B cell (primary cell): ENCODE measurements at regions not wholly inside any gene's neighbourhood (a gene's known extent, or its start where the extent isn't known, plus 50 kb on each side); places are given as distances from the start of the nearest gene placed in this dataset.
"Not testable (repeated sequence)": the region's sequence is repeated elsewhere in the genome, so short reads cannot be mapped to it uniquely, and the experiment has no call there.

ENCODE experiments used
- ATAC-seq: fragments of 200-7000 bp; cut with Tn5 transposase; one replicate; pipeline ENCODE4 v1.10.0; 2021; ENCODE audit warnings: low read depth, mild to moderate bottlenecking, moderate number of reproducible peaks, moderate library complexity
- CTCF ChIA-PET: fragments of 350-600 bp; sonication (Branson Sonifier 250); formaldehyde crosslinking; loops from one replicate; lab custom pipeline; 2021; ENCODE audit warnings: antibody characterized with exemption, inconsistent platforms; lab: Charles Lee
- POLR2A ChIA-PET: fragments of 350-600 bp; sonication (Branson Sonifier 250); formaldehyde crosslinking; loops from one replicate; lab custom pipeline; 2021; ENCODE audit warnings: antibody characterized with exemption; lab: Charles Lee
- DNase-seq: peaks from one replicate; pipeline ENCODE4 v3.0.0; 2013
- H2AFZ ChIP-seq: 2 replicates; pipeline ENCODE4 v1.6.1; 2012; ENCODE audit warnings: mild to moderate bottlenecking, low read depth, low read length; ENCODE audit not compliant: insufficient read depth, poor library complexity, severe bottlenecking
- H3K27ac ChIP-seq, 2 donors: 1 replicate in 1 of 2; 2 replicates in 1 of 2; pipeline ENCODE4 v1.5.1; 2012 to 2013; ENCODE audit warnings: low read length in 2 of 2, mild to moderate bottlenecking in 2 of 2, moderate library complexity in 1 of 2
- H3K27me3 ChIP-seq, 4 experiments: fragments of 200-600 bp in 1 of 4; sonication (generic) in 1 of 4; replicated peaks in 1 of 4; 1 replicate in 2 of 4; 2 replicates in 2 of 4; pipeline versions ENCODE4 v1.6.1 to v1.7.0; 2013 to 2016; ENCODE audit warnings: low read length in 3 of 4, mild to moderate bottlenecking in 2 of 4, mixed read lengths in 1 of 4, moderate library complexity in 1 of 4; ENCODE audit not compliant: insufficient read depth in 4 of 4, control insufficient read depth in 3 of 4; ENCODE audit errors: control extremely low read depth in 1 of 4
- H3K36me3 ChIP-seq, 2 experiments: replicated peaks in 1 of 2; 1 replicate in 1 of 2; 2 replicates in 1 of 2; pipeline versions ENCODE4 v1.6.1 to v1.7.1; 2013; ENCODE audit warnings: low read length in 1 of 2; ENCODE audit not compliant: insufficient read depth in 2 of 2, control insufficient read depth in 1 of 2; ENCODE audit errors: control extremely low read depth in 1 of 2, extremely low read depth in 1 of 2
- H3K4me1 ChIP-seq, 2 donors: fragments of 200-600 bp in 1 of 2; sonication (generic) in 1 of 2; 1 replicate in 1 of 2; 2 replicates in 1 of 2; pipeline versions ENCODE4 v1.5.1 to v1.6.1; 2013 to 2017; ENCODE audit warnings: low read length in 2 of 2; ENCODE audit not compliant: control insufficient read depth in 2 of 2, insufficient read depth in 2 of 2
- H3K4me2 ChIP-seq: replicated peaks from 2 replicates; pipeline ENCODE3; 2012; ENCODE audit warnings: mild to moderate bottlenecking, low read depth, low read length; ENCODE audit not compliant: poor library complexity, severe bottlenecking
- H3K4me3 ChIP-seq, 5 experiments: fragments of 200-600 bp in 1 of 5; sonication (generic) in 1 of 5; 1 replicate in 3 of 5; 2 replicates in 2 of 5; pipeline versions ENCODE4 v1.5.1 to v1.7.0; 2011 to 2016; ENCODE audit warnings: low read length in 4 of 5, mild to moderate bottlenecking in 4 of 5, low read depth in 2 of 5, control low read depth in 1 of 5, moderate library complexity in 1 of 5; ENCODE audit not compliant: insufficient read depth in 1 of 5; ENCODE audit errors: control extremely low read depth in 1 of 5, extremely low read depth in 1 of 5
- H3K79me2 ChIP-seq: fragments of 200-600 bp; sonication (generic); one replicate; pipeline ENCODE4 v1.6.0; 2016; ENCODE audit warnings: low read length; ENCODE audit not compliant: control insufficient read depth, insufficient read depth
- H3K9ac ChIP-seq: fragments of 200-600 bp; sonication (generic); 2 replicates; pipeline ENCODE4 v1.6.1; 2017; ENCODE audit warnings: mild to moderate bottlenecking, low read length, moderate library complexity
- H3K9me3 ChIP-seq, 3 donors: one replicate each; pipeline versions ENCODE4 v1.6.1 to v1.7.1; 2013; ENCODE audit warnings: low read length in 2 of 3; ENCODE audit not compliant: control insufficient read depth in 2 of 3, insufficient read depth in 1 of 3; ENCODE audit errors: control extremely low read depth in 1 of 3
- H4K20me1 ChIP-seq: 2 replicates; pipeline ENCODE4 v1.6.0; 2012; ENCODE audit warnings: mild to moderate bottlenecking, low read length; ENCODE audit not compliant: insufficient read depth, control insufficient read depth, poor library complexity, severe bottlenecking
- H3K27ac Mint-ChIP-seq: one replicate; pipeline ENCODE4 v1.8.0; 2021; ENCODE audit warnings: mixed read lengths
- H3K27me3 Mint-ChIP-seq: one replicate; pipeline ENCODE4 v1.8.0; 2021; ENCODE audit warnings: mixed read lengths
- H3K4me1 Mint-ChIP-seq: one replicate; pipeline ENCODE4 v1.8.0; 2021; ENCODE audit warnings: mixed read lengths
- H3K4me3 Mint-ChIP-seq: one replicate; pipeline ENCODE4 v1.8.0; 2021; ENCODE audit warnings: mixed read lengths
- H3K9me3 Mint-ChIP-seq: one replicate; pipeline ENCODE4 v1.8.0; 2022; ENCODE audit warnings: mixed read lengths; ENCODE audit not compliant: insufficient read depth
- WGBS: methylation state at CpG from one replicate; pipeline ENCODE4 v1.1.5; 2013; ENCODE audit warnings: missing lambda C conversion rate; ENCODE audit not compliant: insufficient coverage; 5-methylcytosine and 5-hydroxymethylcytosine counted together
- intact Hi-C: fragments of 100-400 bp; cut with micrococcal nuclease; formaldehyde crosslinking; loops from one replicate; pipeline ENCODE4 v1.10.0; 2022

DNA sequence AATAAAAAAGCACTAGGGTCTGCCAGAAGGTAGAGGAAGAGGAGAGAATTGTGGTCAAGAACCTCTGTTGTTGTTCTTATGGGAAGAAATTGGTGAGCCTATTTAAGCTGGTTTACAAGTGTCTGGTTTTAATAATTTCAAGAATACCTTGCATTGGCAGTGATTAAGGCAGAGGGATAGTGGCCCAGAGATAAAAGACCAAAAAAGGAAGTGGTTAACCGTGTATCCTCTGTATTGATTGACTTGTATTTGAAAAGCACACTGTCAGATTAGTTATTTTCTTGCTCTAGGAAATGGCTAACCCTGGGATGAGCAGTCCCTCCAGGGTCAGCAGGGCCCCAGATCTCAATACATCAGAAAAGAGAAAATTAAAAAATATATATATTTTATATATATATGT, 190.1 kb downstream of the SPIN4 start:
- H4K20me1 ChIP-seq, CTCF ChIA-PET, POLR2A ChIA-PET, H3K27ac ChIP-seq, H3K4me3 ChIP-seq, H3K27me3 Mint-ChIP-seq, H3K9me3 Mint-ChIP-seq, H3K4me2 ChIP-seq, H3K9me3 ChIP-seq, H3K4me1 Mint-ChIP-seq, intact Hi-C loops, H3K27me3 ChIP-seq, H3K9ac ChIP-seq, H3K36me3 ChIP-seq, H3K4me1 ChIP-seq, H3K27ac Mint-ChIP-seq, H3K79me2 ChIP-seq, H3K4me3 Mint-ChIP-seq, H2AFZ ChIP-seq, DNase-seq, ATAC-seq: not testable (repeated sequence)
- no CpG with 5 or more reads among the region's 1 CpG for WGBS

- H3K4me1 ChIP-seq, intact Hi-C loops, DNase-seq, H3K9ac ChIP-seq, ATAC-seq, H3K27ac ChIP-seq, H3K27me3 Mint-ChIP-seq, H3K4me3 ChIP-seq, POLR2A ChIA-PET, H4K20me1 ChIP-seq, CTCF ChIA-PET, H2AFZ ChIP-seq, H3K4me2 ChIP-seq, H3K27ac Mint-ChIP-seq, H3K27me3 ChIP-seq, H3K9me3 Mint-ChIP-seq, H3K4me1 Mint-ChIP-seq, H3K4me3 Mint-ChIP-seq, H3K79me2 ChIP-seq, H3K9me3 ChIP-seq, H3K36me3 ChIP-seq: not testable (repeated sequence)
- WGBS, result no CpG with 5 or more reads among the region's 1 CpG
Measured at GRCh38 chrX:63160340-63160739, 190.8 kb downstream of the SPIN4 start.

GRCh38 chrX:63145526-63145925, 205.6 kb downstream of the SPIN4 start:
- DNase-seq, H3K9me3 ChIP-seq, H3K4me2 ChIP-seq, H3K4me1 ChIP-seq, H3K27me3 Mint-ChIP-seq, H3K4me3 Mint-ChIP-seq, H3K36me3 ChIP-seq, H3K79me2 ChIP-seq, H3K27me3 ChIP-seq, H3K27ac Mint-ChIP-seq, H3K9ac ChIP-seq, H3K4me3 ChIP-seq, H3K9me3 Mint-ChIP-seq, ATAC-seq, POLR2A ChIA-PET, H3K27ac ChIP-seq, intact Hi-C loops, CTCF ChIA-PET, H2AFZ ChIP-seq, H4K20me1 ChIP-seq, H3K4me1 Mint-ChIP-seq: not testable (repeated sequence)
- WGBS, result no CpG with 5 or more reads among the region's 10 CpGs

- H4K20me1 ChIP-seq, DNase-seq, POLR2A ChIA-PET, H3K9me3 ChIP-seq, H3K4me1 ChIP-seq, H3K4me3 Mint-ChIP-seq, H3K9ac ChIP-seq, CTCF ChIA-PET, ATAC-seq, H3K4me2 ChIP-seq, H3K9me3 Mint-ChIP-seq, H3K27ac ChIP-seq, H3K79me2 ChIP-seq, H3K27me3 ChIP-seq, H3K4me1 Mint-ChIP-seq, H3K4me3 ChIP-seq, intact Hi-C loops, H3K27me3 Mint-ChIP-seq, H3K36me3 ChIP-seq, H2AFZ ChIP-seq, H3K27ac Mint-ChIP-seq: not testable (repeated sequence)
- WGBS, result no CpG with 5 or more reads among the region's 2 CpGs
Measured at GRCh38 chrX:63142588-63142987, 208.5 kb downstream of the SPIN4 start.
